PC-9 (cell line): ENCODE measurements at regions not wholly inside any gene's neighbourhood (a gene's known extent, or its start where the extent isn't known, plus 50 kb on each side); places are given as distances from the start of the nearest gene placed in this dataset.

Experiments
- BruUV-seq: library from RNA; stranded (reverse); fragments of 400-500 nt; replicated peaks from 2 replicates; lab custom pipeline; 2021; lab: Mats Ljungman, UMichigan
- CTCF ChIA-PET: fragments of 300-600 bp; sonication (Branson Sonifier 250); formaldehyde crosslinking; loops from one replicate; lab custom pipeline; 2022; ENCODE audit warnings: antibody characterized with exemption; lab: Charles Lee
- POLR2A ChIA-PET: fragments of 300-600 bp; sonication (Branson Sonifier 250); formaldehyde crosslinking; loops from one replicate; lab custom pipeline; 2022; ENCODE audit warnings: antibody characterized with exemption; ENCODE audit not compliant: unreplicated experiment; lab: Charles Lee
- DNase-seq, 2 experiments: peaks; one replicate each; pipeline versions ENCODE4 v3.0.0 to v3.0.0-alpha.2; 2015 to 2022; ENCODE audit warnings: mixed read lengths in 1 of 2
- H2AFZ ChIP-seq: fragments of 200-600 bp; sonication (generic); 2 replicates; pipeline ENCODE4 v1.8.1; 2017; ENCODE audit warnings: antibody characterized with exemption
- H3F3A ChIP-seq: fragments of 200-600 bp; sonication (generic); 2 replicates; pipeline ENCODE4 v1.8.1; 2017; ENCODE audit warnings: antibody characterized with exemption, mild to moderate bottlenecking, low read depth; ENCODE audit not compliant: insufficient read depth
- H3K27ac ChIP-seq: fragments of 200-600 bp; sonication (generic); 2 replicates; pipeline ENCODE4 v1.6.1; 2016; ENCODE audit warnings: mixed run types
- H3K27me3 ChIP-seq: fragments of 200-600 bp; sonication (generic); 2 replicates; pipeline ENCODE4 v1.6.1; 2016; ENCODE audit warnings: low read depth, mixed run types; ENCODE audit not compliant: insufficient read depth
- H3K36me3 ChIP-seq: fragments of 200-600 bp; sonication (generic); 2 replicates; pipeline ENCODE4 v1.6.1; 2016; ENCODE audit warnings: low read depth, mixed run types
- H3K4me1 ChIP-seq: fragments of 200-600 bp; sonication (generic); replicated peaks from 2 replicates; pipeline ENCODE4 v1.6.1; 2016; ENCODE audit warnings: mixed run types; ENCODE audit not compliant: insufficient read depth
- H3K4me2 ChIP-seq: fragments of 200-600 bp; sonication (generic); 2 replicates; pipeline ENCODE4 v1.6.1; 2017; ENCODE audit warnings: mixed run types
- H3K4me3 ChIP-seq: fragments of 200-600 bp; sonication (generic); 2 replicates; pipeline ENCODE4 v1.6.1; 2016; ENCODE audit warnings: mixed run types
- H3K79me2 ChIP-seq: fragments of 200-600 bp; sonication (generic); 2 replicates; pipeline ENCODE4 v1.6.1; 2017; ENCODE audit warnings: low read depth, mixed run types
- H3K9me2 ChIP-seq: fragments of 200-600 bp; sonication (generic); 2 replicates; pipeline ENCODE4 v1.8.1; 2017; ENCODE audit warnings: mild to moderate bottlenecking; ENCODE audit not compliant: insufficient read depth
- H3K9me3 ChIP-seq: fragments of 200-600 bp; sonication (generic); 2 replicates; pipeline ENCODE4 v1.8.1; 2016; ENCODE audit warnings: low read depth; ENCODE audit not compliant: insufficient read depth
- H4K20me1 ChIP-seq: fragments of 200-600 bp; sonication (generic); 2 replicates; pipeline ENCODE4 v1.8.1; 2017; ENCODE audit not compliant: insufficient read depth
- EZH2 ChIP-seq: fragments of 200-600 bp; sonication (generic); IDR thresholded peaks from 2 replicates; pipeline ENCODE4 v1.8.0; 2017; ENCODE audit warnings: antibody characterized with exemption, low read depth
- intact Hi-C: fragments of 100-400 bp; cut with micrococcal nuclease; formaldehyde crosslinking; loops from one replicate; pipeline ENCODE4 v1.10.0; 2022; ENCODE audit not compliant: unreplicated experiment
- TF ChIP-seq, protein P1 (sequence below): fragments of 200-600 bp; sonication (generic); conservative IDR thresholded peaks from 2 replicates; pipeline ENCODE4 v1.6.1; 2017; ENCODE audit warnings: mixed run types, antibody characterized with exemption, mild to moderate bottlenecking, moderate library complexity

DNA sequence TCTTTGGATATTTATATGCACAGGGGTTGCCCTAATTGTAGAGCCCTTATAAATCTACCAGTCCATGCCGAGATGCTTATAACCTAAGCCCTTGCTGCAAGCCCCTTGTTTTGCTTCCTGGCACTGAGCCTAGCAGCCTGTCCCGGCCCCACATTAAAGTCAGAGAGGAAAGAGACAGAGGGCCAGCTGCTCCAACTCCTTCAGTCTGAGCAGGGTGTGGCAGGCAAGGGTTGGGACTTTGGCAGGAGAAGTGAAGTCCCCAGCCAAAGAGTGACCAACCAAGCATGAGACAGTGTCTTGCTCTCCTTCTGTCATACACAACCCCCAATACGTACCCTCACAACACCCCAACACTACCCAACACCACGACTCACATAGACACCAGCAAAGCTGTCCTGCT lies 54.7 kb upstream of the FZD7 start:
- DNase-seq, result no peak
- no peaks in the 10 kb centered on the region for H3K36me3 ChIP-seq

GRCh38 chr2:201980389-201980821 lies 53.2 kb upstream of the FZD7 start:
- H3K4me1 ChIP-seq, result no peaks in the 10 kb centered on the region
- H3K4me3 ChIP-seq, result no peak overlapping the region
- no peak overlapping the region for H2AFZ ChIP-seq
- ChIA-PET CTCF (no interaction called here), POLR2A (no interaction called here)
- H4K20me1 ChIP-seq, result no peaks in the 10 kb centered on the region
- no peak for TF ChIP-seq EZH2
- TF ChIP-seq, protein P1, sequence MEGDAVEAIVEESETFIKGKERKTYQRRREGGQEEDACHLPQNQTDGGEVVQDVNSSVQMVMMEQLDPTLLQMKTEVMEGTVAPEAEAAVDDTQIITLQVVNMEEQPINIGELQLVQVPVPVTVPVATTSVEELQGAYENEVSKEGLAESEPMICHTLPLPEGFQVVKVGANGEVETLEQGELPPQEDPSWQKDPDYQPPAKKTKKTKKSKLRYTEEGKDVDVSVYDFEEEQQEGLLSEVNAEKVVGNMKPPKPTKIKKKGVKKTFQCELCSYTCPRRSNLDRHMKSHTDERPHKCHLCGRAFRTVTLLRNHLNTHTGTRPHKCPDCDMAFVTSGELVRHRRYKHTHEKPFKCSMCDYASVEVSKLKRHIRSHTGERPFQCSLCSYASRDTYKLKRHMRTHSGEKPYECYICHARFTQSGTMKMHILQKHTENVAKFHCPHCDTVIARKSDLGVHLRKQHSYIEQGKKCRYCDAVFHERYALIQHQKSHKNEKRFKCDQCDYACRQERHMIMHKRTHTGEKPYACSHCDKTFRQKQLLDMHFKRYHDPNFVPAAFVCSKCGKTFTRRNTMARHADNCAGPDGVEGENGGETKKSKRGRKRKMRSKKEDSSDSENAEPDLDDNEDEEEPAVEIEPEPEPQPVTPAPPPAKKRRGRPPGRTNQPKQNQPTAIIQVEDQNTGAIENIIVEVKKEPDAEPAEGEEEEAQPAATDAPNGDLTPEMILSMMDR, result no peak
- H3K4me2 ChIP-seq, result no peak overlapping the region
- no peak for DNase-seq
- H3F3A ChIP-seq, result no peaks in the 10 kb centered on the region
- no peaks in the 10 kb centered on the region for H3K27me3 ChIP-seq
- H3K79me2 ChIP-seq, result no peaks in the 10 kb centered on the region
- no peaks in the 10 kb centered on the region for H3K36me3 ChIP-seq
- BruUV-seq, result no TSS peak
- intact Hi-C loops, result no loop called here
- H3K27ac ChIP-seq, result no peak overlapping the region
- H3K9me2 ChIP-seq, result no peaks in the 10 kb centered on the region
- H3K9me3 ChIP-seq, result no peaks in the 10 kb centered on the region

More for the DNA sequence above, 54.7 kb upstream of the FZD7 start:
- H3K4me3 ChIP-seq, result no peak overlapping the region
- H3K9me3 ChIP-seq, result no peaks in the 10 kb centered on the region
- ChIA-PET CTCF (no interaction called here), POLR2A (no interaction called here)
- no peaks in the 10 kb centered on the region for H3K79me2 ChIP-seq
- no peak overlapping the region for H2AFZ ChIP-seq
- BruUV-seq, result no TSS peak
- no peaks in the 10 kb centered on the region for H3K4me1 ChIP-seq
- TF ChIP-seq EZH2, result no peak
- TF ChIP-seq, protein P1, result no peak
- intact Hi-C loops, result loop anchor here (1.0 to 5.0 kb wide), 2 partner anchors 22 to 87 kb away; no protein-coding TSS in a partner anchor
- no peaks in the 10 kb centered on the region for H4K20me1 ChIP-seq
- H3F3A ChIP-seq, result no peaks in the 10 kb centered on the region
- no peaks in the 10 kb centered on the region for H3K9me2 ChIP-seq
- no peaks in the 10 kb centered on the region for H3K27me3 ChIP-seq
- no peak overlapping the region for H3K4me2 ChIP-seq
- H3K27ac ChIP-seq, result no peak overlapping the region

- Histone ChIP-seq H3K36me3 (no peaks in the 10 kb centered on the region), H3K79me2 (no peaks in the 10 kb centered on the region), H3K9me3 (no peaks in the 10 kb centered on the region), H3F3A (no peaks in the 10 kb centered on the region), H3K27me3 (no peaks in the 10 kb centered on the region), H3K4me3 (no peak overlapping the region), H4K20me1 (no peaks in the 10 kb centered on the region), H3K27ac (no peak overlapping the region), H3K4me1 (no peaks in the 10 kb centered on the region), H2AFZ (no peak overlapping the region), H3K4me2 (no peak overlapping the region), H3K9me2 (no peaks in the 10 kb centered on the region)
- POLR2A ChIA-PET, result no interaction called here
- CTCF ChIA-PET, result no interaction called here
- intact Hi-C loops, result no loop called here
- no peak for DNase-seq
- BruUV-seq, result no TSS peak
- no peak for TF ChIP-seq EZH2
- TF ChIP-seq, protein P1, result no peak
Observed at GRCh38 chr2:201980946-201981345, 52.7 kb upstream of the FZD7 start.
